ENCODE measurements at regions not wholly inside any gene's neighbourhood (a gene's known extent, or its start where the extent isn't known, plus 50 kb on each side); places are given as distances from the start of the nearest gene placed in this dataset.

- Mint-ChIP-seq H3K36me3 (no peaks in the 10 kb centered on the region), H3K27ac (no peak overlapping the region), H3K9me3 (peaks cover 4% of the 10 kb centered on the region), H3K4me1 (peaks cover 26% of the 10 kb centered on the region), H3K27me3 (ENCODE audit: insufficient read depth, low read depth) (peaks cover 9% of the 10 kb centered on the region), H3K4me3 (no peak overlapping the region)
- Histone ChIP-seq H2AFZ (replicated peaks) (no peak overlapping the region), H3K4me2 (no peak overlapping the region), H3F3A (ENCODE audit: low read depth) (peaks cover 6% of the 10 kb centered on the region), H3K36me3 (no peaks in the 10 kb centered on the region), H3K9me3 (ENCODE audit: low read depth) (no peaks in the 10 kb centered on the region), H4K20me1 (ENCODE audit: low read depth) (no peaks in the 10 kb centered on the region), H3K4me3 (no peak overlapping the region), H3K9ac (no peak overlapping the region), H3K79me2 (ENCODE audit: low read depth) (no peaks in the 10 kb centered on the region), H3K27me3 (no peaks in the 10 kb centered on the region), H3K4me1 (peaks cover 15% of the 10 kb centered on the region), H3K27ac (no peak overlapping the region)
- DNase-seq (ENCODE audit: low spot score), result no peak
- no peak for TF ChIP-seq CTCF (IDR thresholded peaks at IDR 0.05)
- no peak for TF ChIP-seq EZH2 (IDR thresholded peaks at IDR 0.05)
- TF ChIP-seq EZH2phosphoT487 (IDR thresholded peaks at IDR 0.05), result no peak
Measured at GRCh38 chr2:239828192-239828972, 196.8 kb downstream of the NDUFA10 start.

- Histone ChIP-seq H3K27ac (no peak overlapping the region), H3K4me1 (peaks cover 15% of the 10 kb centered on the region), H3F3A (ENCODE audit: low read depth) (peaks cover 6% of the 10 kb centered on the region), H3K4me3 (no peak overlapping the region), H3K9ac (no peak overlapping the region), H2AFZ (replicated peaks) (no peak overlapping the region), H3K4me2 (no peak overlapping the region), H3K79me2 (ENCODE audit: low read depth) (no peaks in the 10 kb centered on the region), H3K9me3 (ENCODE audit: low read depth) (no peaks in the 10 kb centered on the region), H4K20me1 (ENCODE audit: low read depth) (no peaks in the 10 kb centered on the region), H3K36me3 (no peaks in the 10 kb centered on the region), H3K27me3 (no peaks in the 10 kb centered on the region)
- Mint-ChIP-seq H3K27ac (no peak overlapping the region), H3K4me3 (no peak overlapping the region), H3K36me3 (no peaks in the 10 kb centered on the region), H3K27me3 (ENCODE audit: insufficient read depth, low read depth) (peaks cover 11% of the 10 kb centered on the region), H3K4me1 (peaks cover 26% of the 10 kb centered on the region), H3K9me3 (peaks cover 4% of the 10 kb centered on the region)
- DNase-seq (ENCODE audit: low spot score), result no peak
- no peak for TF ChIP-seq EZH2 (IDR thresholded peaks at IDR 0.05)
- no peak for TF ChIP-seq EZH2phosphoT487 (IDR thresholded peaks at IDR 0.05)
- no peak for TF ChIP-seq CTCF (IDR thresholded peaks at IDR 0.05)
Measured at GRCh38 chr2:239827523-239827890, 197.6 kb downstream of the NDUFA10 start.

- Histone ChIP-seq H3K27me3 (no peaks in the 10 kb centered on the region), H3K36me3 (no peaks in the 10 kb centered on the region), H3K79me2 (ENCODE audit: low read depth) (no peaks in the 10 kb centered on the region), H2AFZ (replicated peaks) (no peak overlapping the region), H3K9ac (no peak overlapping the region), H3K9me3 (ENCODE audit: low read depth) (no peaks in the 10 kb centered on the region), H3K4me1 (peaks cover 15% of the 10 kb centered on the region), H3K27ac (no peak overlapping the region), H3K4me3 (no peak overlapping the region), H4K20me1 (ENCODE audit: low read depth) (no peaks in the 10 kb centered on the region), H3K4me2 (no peak overlapping the region), H3F3A (ENCODE audit: low read depth) (peaks cover 6% of the 10 kb centered on the region)
- Mint-ChIP-seq H3K9me3 (peaks cover 4% of the 10 kb centered on the region), H3K27ac (no peak overlapping the region), H3K36me3 (no peaks in the 10 kb centered on the region), H3K4me3 (no peak overlapping the region), H3K27me3 (ENCODE audit: insufficient read depth, low read depth) (peaks cover 12% of the 10 kb centered on the region), H3K4me1 (peaks cover 27% of the 10 kb centered on the region)
- TF ChIP-seq CTCF (IDR thresholded peaks at IDR 0.05) (no peak), EZH2phosphoT487 (IDR thresholded peaks at IDR 0.05) (no peak), EZH2 (IDR thresholded peaks at IDR 0.05) (no peak)
- DNase-seq (ENCODE audit: low spot score), result no peak
Measured at GRCh38 chr2:239826786-239827522, 198.2 kb downstream of the NDUFA10 start.

All from neural progenitor cell (in vitro differentiated cells).